ENCODE measurements at regions not wholly inside any gene's neighbourhood (a gene's known extent, or its start where the extent isn't known, plus 50 kb on each side); places are given as distances from the start of the nearest gene placed in this dataset.

- no peak for TF ChIP-seq TBP (IDR thresholded peaks at IDR 0.05; ENCODE audit: low read depth, low read length)
- TF ChIP-seq BCL11A (IDR thresholded peaks at IDR 0.05; ENCODE audit: low read depth in 2 of 2, low read length in 2 of 2): no peak
- TF ChIP-seq ATF3 (IDR thresholded peaks at IDR 0.05; ENCODE audit: insufficient read depth, low read depth, low read length): no peak
- no peak for TF ChIP-seq NANOG (IDR thresholded peaks at IDR 0.05; ENCODE audit: insufficient read depth, low read depth, low read length, poor library complexity, severe bottlenecking)
- no peak for TF ChIP-seq CBX8 (IDR thresholded peaks at IDR 0.05; ENCODE audit: borderline replicate concordance, low read depth, low read length)
- no peak for TF ChIP-seq BRCA1 (IDR thresholded peaks at IDR 0.05; ENCODE audit: low read depth, low read length)
- no peak for TF ChIP-seq ASH2L (IDR thresholded peaks at IDR 0.05; ENCODE audit: low read length)
- no peak for TF ChIP-seq HDAC6 (IDR thresholded peaks at IDR 0.05; ENCODE audit: low read depth, low read length)
- TF ChIP-seq ZNF274 (IDR thresholded peaks at IDR 0.05; ENCODE audit: borderline replicate concordance, extremely low read depth, low read length): no peak
- no peak for TF ChIP-seq TEAD4 (IDR thresholded peaks at IDR 0.05; ENCODE audit: low read depth, low read length)
- TF ChIP-seq ATF2 (IDR thresholded peaks at IDR 0.05; ENCODE audit: low read length): no peak
- no peak for TF ChIP-seq JUND (IDR thresholded peaks at IDR 0.05; ENCODE audit: low read length)
- TF ChIP-seq POLR2A (IDR thresholded peaks at IDR 0.05; ENCODE audit: control extremely low read depth in 1 of 2, low read depth in 2 of 2, low read length in 2 of 2): no peak
- H2AFZ ChIP-seq (ENCODE audit: low read length): no peak overlapping the region
- H3K4ac ChIP-seq (replicated peaks; ENCODE audit: insufficient read length, low read depth, low read length): no peak overlapping the region
- H3K14ac ChIP-seq (ENCODE audit: insufficient read length): no peak overlapping the region
- H3K23me2 ChIP-seq (ENCODE audit: low read depth, low read length): peaks cover 5% of the 10 kb centered on the region; the same call in 1 of the 2 replicates
- DNase-seq (ENCODE audit: low read depth in 1 of 2, low spot score in 2 of 2) (no peak), FAIRE-seq (no peak)
- H3K79me1 ChIP-seq (ENCODE audit: low read depth, low read length): peaks cover 2% of the 10 kb centered on the region; the same call in 1 of the 2 replicates
- WGBS, 2 experiments (ENCODE audit: extremely low coverage in 1 of 2, insufficient coverage in 1 of 2, insufficient read length in 1 of 2, insufficient replicate concordance in 2 of 2, low coverage in 1 of 2, low lambda C conversion rate in 2 of 2, missing lambda C conversion rate in 1 of 2): 96% methylated on average over 3 of the region's 3 CpGs; no CpG with 5 or more reads in 1 of the 2 experiments
- no peaks in the 10 kb centered on the region for H3K9me3 ChIP-seq (ENCODE audit: insufficient read depth in 2 of 2, low read depth in 1 of 2, low read length in 1 of 2)
- H2BK15ac ChIP-seq (ENCODE audit: low read length): no peak overlapping the region
- H3K36me3 ChIP-seq (ENCODE audit: control insufficient read depth in 2 of 4, insufficient read depth in 4 of 4, low read length in 3 of 4): no peaks in the 10 kb centered on the region
- no peak overlapping the region for H2BK120ac ChIP-seq (replicated peaks; ENCODE audit: low read depth, low read length)
- no peak overlapping the region for H4K8ac ChIP-seq (ENCODE audit: extremely low read depth, insufficient read depth, low read length)
- POLR2A ChIA-PET (ENCODE audit: partially characterized antibody): no interaction called here
- no peak overlapping the region for H3K9ac ChIP-seq (replicated peaks in 1 of 4; ENCODE audit: extremely low read depth in 1 of 4, low read depth in 3 of 4, low read length in 3 of 4)
- H3K18ac ChIP-seq (ENCODE audit: extremely low read depth, low read length): no peak overlapping the region
- peaks cover 0 to 4% (median 1%) of the 10 kb centered on the region in 4 experiments; a peak in 4 of 7 replicates for H3K4me1 ChIP-seq (replicated peaks in 1 of 4; ENCODE audit: control insufficient read depth in 3 of 4, insufficient read depth in 4 of 4, low read length in 3 of 4)
- H2BK5ac ChIP-seq (ENCODE audit: low read depth, low read length): no peak overlapping the region
- H3K79me2 ChIP-seq (ENCODE audit: control insufficient read depth in 1 of 2, insufficient read depth in 2 of 2, low read length in 2 of 2): no peaks in the 10 kb centered on the region
- H3K23ac ChIP-seq (ENCODE audit: insufficient read length): no peak overlapping the region
- H3K27ac ChIP-seq (ENCODE audit: low read depth, low read length): no peak overlapping the region
- H4K5ac ChIP-seq (ENCODE audit: insufficient read length, low read depth, low read length): no peak overlapping the region
- no peak overlapping the region for H3K56ac ChIP-seq (replicated peaks; ENCODE audit: insufficient read length, low read depth, low read length)
- H3K4me3 ChIP-seq (ENCODE audit: extremely low read depth in 1 of 4, insufficient read depth in 2 of 4, low read depth in 3 of 4, low read length in 4 of 4): no peak overlapping the region
- no peak overlapping the region for H3K4me2 ChIP-seq (ENCODE audit: insufficient read depth in 1 of 2, low read depth in 2 of 2, low read length in 2 of 2)
- 0 out of 2 replicates have a peak overlapping the region, but pooled peaks have one; percentile 15 for H2BK20ac ChIP-seq (ENCODE audit: low read length)
- CTCF ChIA-PET (ENCODE audit: partially characterized antibody): interaction anchor here (0.6 to 0.7 kb wide), 2 partner anchors 17 to 614 kb away, joined by 4 read pairs; no protein-coding TSS in a partner anchor
- peaks cover 0 to 5% of the 10 kb centered on the region in 2 experiments for H4K20me1 ChIP-seq (replicated peaks in 1 of 2; ENCODE audit: control insufficient read depth in 1 of 2, insufficient read depth in 2 of 2, low read length in 2 of 2)
- no peak overlapping the region for H4K91ac ChIP-seq (replicated peaks; ENCODE audit: insufficient read length, low read length)
- no peak overlapping the region for H2AK5ac ChIP-seq (ENCODE audit: low read depth, low read length)
- no peaks in the 10 kb centered on the region for H3K27me3 ChIP-seq (replicated peaks in 1 of 4; ENCODE audit: control insufficient read depth in 3 of 4, extremely low read depth in 1 of 4, insufficient read depth in 3 of 4, low read length in 3 of 4)
- H2BK12ac ChIP-seq (ENCODE audit: low read depth, low read length): no peak overlapping the region
These were observed 479.8 kb downstream of the DIRAS2 start for GRCh38 chr9:90162819-90163218.

All from H1 (cell line).